ENCODE measurements at regions not wholly inside any gene's neighbourhood (a gene's known extent, or its start where the extent isn't known, plus 50 kb on each side); places are given as distances from the start of the nearest gene placed in this dataset.

DNA sequence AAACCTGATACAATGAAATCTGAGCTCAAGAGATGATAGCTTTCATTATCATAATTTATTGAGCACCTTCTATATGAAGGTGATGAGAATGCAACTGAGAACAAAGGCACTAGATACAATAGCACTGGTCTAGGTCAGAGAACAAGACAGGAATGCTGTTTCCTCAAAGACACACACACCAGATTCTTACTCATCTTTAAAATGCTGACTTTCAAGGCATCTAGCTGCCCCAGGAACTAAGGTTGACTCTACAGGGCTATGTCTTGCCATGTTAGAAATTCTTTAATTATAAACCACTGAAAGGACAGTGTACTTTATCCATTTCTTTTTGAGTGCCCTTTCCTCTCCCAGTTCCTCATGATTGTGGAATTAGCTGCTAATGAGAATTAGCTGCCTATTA is 195.4 kb upstream of the RMST start:
- TF ChIP-seq, protein P1, sequence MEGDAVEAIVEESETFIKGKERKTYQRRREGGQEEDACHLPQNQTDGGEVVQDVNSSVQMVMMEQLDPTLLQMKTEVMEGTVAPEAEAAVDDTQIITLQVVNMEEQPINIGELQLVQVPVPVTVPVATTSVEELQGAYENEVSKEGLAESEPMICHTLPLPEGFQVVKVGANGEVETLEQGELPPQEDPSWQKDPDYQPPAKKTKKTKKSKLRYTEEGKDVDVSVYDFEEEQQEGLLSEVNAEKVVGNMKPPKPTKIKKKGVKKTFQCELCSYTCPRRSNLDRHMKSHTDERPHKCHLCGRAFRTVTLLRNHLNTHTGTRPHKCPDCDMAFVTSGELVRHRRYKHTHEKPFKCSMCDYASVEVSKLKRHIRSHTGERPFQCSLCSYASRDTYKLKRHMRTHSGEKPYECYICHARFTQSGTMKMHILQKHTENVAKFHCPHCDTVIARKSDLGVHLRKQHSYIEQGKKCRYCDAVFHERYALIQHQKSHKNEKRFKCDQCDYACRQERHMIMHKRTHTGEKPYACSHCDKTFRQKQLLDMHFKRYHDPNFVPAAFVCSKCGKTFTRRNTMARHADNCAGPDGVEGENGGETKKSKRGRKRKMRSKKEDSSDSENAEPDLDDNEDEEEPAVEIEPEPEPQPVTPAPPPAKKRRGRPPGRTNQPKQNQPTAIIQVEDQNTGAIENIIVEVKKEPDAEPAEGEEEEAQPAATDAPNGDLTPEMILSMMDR (IDR thresholded peaks at IDR 0.05; ENCODE audit: low read depth, low read length) = no peak
- no peak for DNase-seq (ENCODE audit: extremely low read depth, low read depth)

DNA sequence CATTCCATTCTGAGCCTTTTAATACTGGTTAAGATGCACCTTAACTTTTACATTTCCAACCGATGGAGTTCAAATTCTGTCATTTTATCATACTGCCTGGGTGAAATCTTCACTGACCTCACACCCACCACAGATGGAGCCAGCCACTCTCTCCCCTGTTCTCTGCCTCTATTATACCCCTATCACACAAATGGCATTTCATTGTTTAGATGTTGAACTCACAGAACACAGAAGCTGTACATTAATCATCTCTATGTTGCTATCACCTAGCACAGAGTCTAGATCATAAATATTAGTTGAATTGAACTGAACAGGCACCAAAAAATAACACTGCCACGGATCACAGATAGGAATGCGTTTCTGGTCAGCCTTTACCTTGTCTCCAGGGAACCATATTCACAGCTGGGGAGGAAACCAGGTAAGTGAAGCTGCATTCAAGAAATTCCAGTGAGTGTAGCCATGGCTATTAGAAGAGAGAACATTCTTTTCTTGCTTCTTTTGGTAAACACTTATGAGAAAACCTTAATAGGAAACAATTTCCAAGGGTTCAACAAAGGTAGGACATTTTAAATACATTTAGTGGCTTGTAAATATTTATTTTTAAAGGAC is 194.9 kb upstream of the RMST start:
- no peak for DNase-seq (ENCODE audit: extremely low read depth, low read depth)

DNA sequence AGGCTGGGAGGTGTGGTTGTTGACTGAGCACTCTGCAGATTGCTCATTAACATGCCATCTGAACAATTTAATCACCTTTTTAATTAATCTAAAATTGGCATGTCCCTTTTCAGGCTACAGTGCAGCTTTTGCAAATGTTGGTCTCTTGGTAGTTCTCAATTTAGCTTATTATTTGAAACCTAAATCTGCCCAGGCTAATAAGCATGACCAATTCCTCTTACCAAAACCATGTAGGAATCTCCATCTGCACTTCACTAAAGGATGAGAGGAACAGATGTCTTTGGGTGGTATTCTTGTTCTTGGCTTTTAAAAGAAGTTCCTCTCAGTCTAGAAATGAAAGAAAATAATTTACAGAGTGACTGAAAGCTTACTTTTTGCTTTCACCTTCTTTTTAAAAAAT is 190.1 kb upstream of the RMST start:
- TF ChIP-seq, protein P1 (IDR thresholded peaks at IDR 0.05; ENCODE audit: low read depth, low read length) = no peak
- no peak for DNase-seq (ENCODE audit: extremely low read depth, low read depth)

More for the DNA sequence above, 194.9 kb upstream of the RMST start:
- TF ChIP-seq, protein P1 (IDR thresholded peaks at IDR 0.05; ENCODE audit: low read depth, low read length) = no peak

DNA sequence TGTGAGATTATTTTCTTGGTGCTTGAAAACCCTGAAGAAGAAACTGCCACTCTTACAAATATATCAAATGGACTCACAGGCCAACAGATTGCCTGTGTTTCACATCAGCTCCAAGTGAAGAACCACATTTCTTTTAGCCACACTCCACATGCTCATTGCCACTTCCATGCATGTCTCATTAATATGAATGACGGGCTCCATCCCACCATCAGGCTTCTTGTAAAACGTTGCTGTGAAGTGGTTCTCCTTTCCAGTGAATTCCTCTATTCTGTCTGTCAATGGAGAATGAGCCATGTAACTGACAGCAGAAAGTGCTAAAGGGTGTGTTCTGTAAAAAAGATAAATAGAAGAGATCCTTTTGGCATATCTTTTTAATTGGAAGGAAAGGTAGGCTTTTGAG is 188.2 kb upstream of the RMST start:
- DNase-seq (ENCODE audit: extremely low read depth, low read depth) = no peak
- TF ChIP-seq, protein P1 (IDR thresholded peaks at IDR 0.05; ENCODE audit: low read depth, low read length) = no peak

DNA sequence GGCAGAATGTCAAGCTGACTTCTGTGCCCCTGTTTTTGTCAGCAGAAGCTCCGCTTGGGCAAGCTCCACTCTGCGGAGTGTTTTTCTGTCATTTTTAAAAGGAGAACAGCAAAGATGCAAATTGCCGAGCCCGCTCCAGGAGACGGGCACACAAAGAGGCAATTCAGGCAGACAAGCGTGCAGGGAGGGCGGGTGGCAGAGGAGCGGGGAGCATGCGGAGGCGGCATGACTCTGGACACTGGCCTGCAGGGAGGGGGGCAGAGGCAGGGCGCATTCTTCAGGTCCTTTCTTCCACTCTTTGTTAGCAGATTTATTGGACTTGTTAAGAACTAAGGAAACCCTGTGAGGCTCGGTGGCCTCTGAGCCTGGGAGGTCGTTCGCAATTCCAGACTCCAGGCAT is 187.3 kb upstream of the RMST start:
- DNase-seq (ENCODE audit: extremely low read depth, low read depth) = no peak

DNA sequence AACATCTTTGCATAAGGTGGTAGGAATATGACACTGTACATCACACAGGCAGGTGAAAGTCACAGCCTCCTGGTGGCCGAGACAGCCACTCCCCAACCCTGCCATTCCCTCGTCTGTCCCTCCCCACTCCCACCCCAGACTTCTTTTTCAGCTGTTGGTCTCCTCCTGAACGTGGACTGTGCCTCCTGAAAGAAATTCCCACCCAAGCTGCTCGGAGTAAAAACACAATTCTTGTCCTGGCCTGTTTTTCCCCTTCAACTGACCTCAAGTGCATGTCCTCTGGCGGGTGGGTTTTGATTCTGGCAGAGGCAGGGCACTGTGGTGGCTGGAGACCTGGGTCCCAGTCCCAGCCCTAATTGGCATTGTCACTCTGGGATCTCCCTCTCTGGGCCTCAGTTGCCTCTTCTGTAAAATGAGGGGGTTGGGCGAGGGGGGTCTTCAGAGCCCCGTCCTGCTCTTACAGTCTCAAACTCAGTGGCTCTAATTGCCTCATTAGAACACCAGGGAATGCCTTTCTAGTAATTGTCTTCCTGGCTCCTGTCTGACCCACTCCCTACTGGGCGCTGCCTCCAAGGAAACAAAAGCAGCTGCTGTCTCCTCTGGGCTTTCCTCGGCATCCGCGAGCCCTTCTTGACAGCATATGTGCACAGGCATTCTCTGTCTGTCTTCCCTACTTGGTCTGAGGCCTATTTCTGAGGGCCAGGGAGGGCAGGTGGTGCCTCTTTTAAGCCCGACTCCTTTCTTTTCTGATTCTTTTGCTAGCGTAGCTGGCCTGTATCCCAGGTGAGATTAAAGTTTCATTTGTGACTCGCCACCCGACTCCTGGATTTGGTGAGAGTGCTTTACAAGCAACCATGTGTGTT is 186.6 kb upstream of the RMST start:
- no peak for DNase-seq (ENCODE audit: extremely low read depth, low read depth)
- TF ChIP-seq, protein P1 (IDR thresholded peaks at IDR 0.05; ENCODE audit: low read depth, low read length) = no peak

More for the DNA sequence above, 187.3 kb upstream of the RMST start:
- TF ChIP-seq, protein P1 (IDR thresholded peaks at IDR 0.05; ENCODE audit: low read depth, low read length) = no peak
